GM23248 (cell line): ENCODE measurements at regions not wholly inside any gene's neighbourhood (a gene's known extent, or its start where the extent isn't known, plus 50 kb on each side); places are given as distances from the start of the nearest gene placed in this dataset.

Experiments used
- DNase-seq: peaks from one replicate; pipeline ENCODE4 v3.0.0-alpha.2; 2015
- H2AFZ ChIP-seq: fragments of 200-600 bp; sonication (generic); 2 replicates; pipeline ENCODE4 v1.6.1; 2016; ENCODE audit warnings: antibody characterized with exemption
- H3F3A ChIP-seq: fragments of 200-600 bp; sonication (generic); 2 replicates; pipeline ENCODE4 v1.6.1; 2016; ENCODE audit warnings: mild to moderate bottlenecking, antibody characterized with exemption, mixed run types; ENCODE audit not compliant: insufficient read depth
- H3K27ac ChIP-seq: fragments of 200-600 bp; sonication (generic); 2 replicates; pipeline ENCODE4 v1.5.1; 2016; ENCODE audit warnings: mild to moderate bottlenecking
- H3K27me3 ChIP-seq: fragments of 200-600 bp; sonication (generic); replicated peaks from 2 replicates; pipeline ENCODE4 v1.6.1; 2016; ENCODE audit warnings: mild to moderate bottlenecking; ENCODE audit not compliant: insufficient read depth
- H3K36me3 ChIP-seq: fragments of 200-600 bp; sonication (generic); 2 replicates; pipeline ENCODE4 v1.6.1; 2016; ENCODE audit warnings: low read depth, mild to moderate bottlenecking
- H3K4me1 ChIP-seq: fragments of 200-600 bp; sonication (generic); 2 replicates; pipeline ENCODE4 v1.6.1; 2016; ENCODE audit warnings: mild to moderate bottlenecking; ENCODE audit not compliant: insufficient read depth
- H3K4me2 ChIP-seq: fragments of 200-600 bp; sonication (generic); one replicate; pipeline ENCODE4 v1.6.1; 2016; ENCODE audit warnings: mild to moderate bottlenecking; ENCODE audit not compliant: unreplicated experiment
- H3K4me3 ChIP-seq: fragments of 200-600 bp; sonication (generic); 2 replicates; pipeline ENCODE4 v1.5.1; 2016; ENCODE audit warnings: mild to moderate bottlenecking
- H3K79me2 ChIP-seq: fragments of 200-600 bp; sonication (generic); 2 replicates; pipeline ENCODE4 v1.6.1; 2016; ENCODE audit warnings: mild to moderate bottlenecking; ENCODE audit not compliant: insufficient read depth
- H3K9ac ChIP-seq: fragments of 200-600 bp; sonication (generic); 2 replicates; pipeline ENCODE4 v1.6.1; 2016; ENCODE audit warnings: mild to moderate bottlenecking
- H3K9me2 ChIP-seq: fragments of 200-600 bp; sonication (generic); 2 replicates; pipeline ENCODE4 v1.6.1; 2016; ENCODE audit warnings: mixed run types, mild to moderate bottlenecking, moderate library complexity; ENCODE audit not compliant: insufficient read depth
- H3K9me3 ChIP-seq: fragments of 200-600 bp; sonication (generic); one replicate; pipeline ENCODE4 v1.6.1; 2017; ENCODE audit warnings: low read depth
- H4K20me1 ChIP-seq: fragments of 200-600 bp; sonication (generic); 2 replicates; pipeline ENCODE4 v1.6.0; 2016; ENCODE audit not compliant: insufficient read depth
- EZH2 ChIP-seq: fragments of 200-600 bp; sonication (generic); IDR thresholded peaks from 2 replicates; pipeline ENCODE4 v1.6.1; 2018; ENCODE audit warnings: antibody characterized with exemption, mild to moderate bottlenecking; ENCODE audit not compliant: insufficient read depth, poor library complexity, severe bottlenecking
- EZH2phosphoT487 ChIP-seq: fragments of 200-600 bp; sonication (generic); IDR thresholded peaks from 2 replicates; pipeline ENCODE4 v1.6.1; 2018; ENCODE audit warnings: antibody characterized with exemption, moderate library complexity, mild to moderate bottlenecking, low read depth; ENCODE audit not compliant: insufficient read depth
- WGBS, 2 experiments: methylation state at CpG; one replicate each; pipeline ENCODE4 v1.1.6; 2015 to 2017; ENCODE audit warnings: low lambda C conversion rate in 2 of 2, low coverage in 1 of 2; ENCODE audit errors: missing lambda C conversion rate in 2 of 2; 5-methylcytosine and 5-hydroxymethylcytosine counted together
- in situ Hi-C: fragments of 300-500 bp; cut with MboI; formaldehyde crosslinking; loops from 2 replicates; pipeline ENCODE4 v1.15.0; 2020

GRCh38 chr7:45242261-45242660 is 84.7 kb downstream of the RAMP3 start:
- Histone ChIP-seq H3K9me3 (no peaks in the 10 kb centered on the region), H3K4me2 (no peak overlapping the region), H3K9ac (no peak overlapping the region), H2AFZ (no peak overlapping the region), H3K79me2 (no peaks in the 10 kb centered on the region), H3K9me2 (no peaks in the 10 kb centered on the region), H3K4me3 (no peak overlapping the region), H3K4me1 (peaks cover 20% of the 10 kb centered on the region), H3K27ac (no peak overlapping the region), H3K27me3 (peaks cover 26% of the 10 kb centered on the region), H3K36me3 (no peaks in the 10 kb centered on the region), H4K20me1 (no peaks in the 10 kb centered on the region), H3F3A (peaks cover 6% of the 10 kb centered on the region)
- DNase-seq = no peak
- TF ChIP-seq EZH2 (no peak), EZH2phosphoT487 (no peak)
- 71 to 74% methylated on average over 4 of the region's 4 CpGs for WGBS, 2 experiments
- in situ Hi-C loops = no loop called here

DNA sequence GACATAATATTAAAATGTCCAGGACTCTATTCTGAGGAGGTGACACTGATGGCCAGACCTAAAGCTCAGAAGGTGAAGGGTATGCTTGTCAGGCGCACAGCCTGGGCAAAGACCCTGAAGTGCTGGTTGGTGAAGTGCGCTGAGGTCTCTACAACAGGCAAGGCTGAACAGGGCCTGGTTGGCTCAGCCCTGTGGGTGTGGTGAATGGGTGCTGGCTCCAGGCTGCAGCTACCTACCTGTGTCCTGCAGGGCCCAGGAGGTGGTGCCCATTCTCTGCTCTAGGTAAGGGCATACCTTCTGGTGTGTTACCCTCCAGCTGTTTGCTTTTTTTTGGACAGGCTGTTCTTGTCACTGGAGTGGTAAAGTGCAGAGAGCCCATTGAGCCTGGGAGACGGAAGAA is 85.1 kb downstream of the RAMP3 start:
- Histone ChIP-seq H4K20me1 (no peaks in the 10 kb centered on the region), H3K4me3 (no peak overlapping the region), H3K4me1 (peaks cover 20% of the 10 kb centered on the region), H3K27ac (no peak overlapping the region), H3K36me3 (no peaks in the 10 kb centered on the region), H3K9me3 (no peaks in the 10 kb centered on the region), H2AFZ (no peak overlapping the region), H3K27me3 (peaks cover 30% of the 10 kb centered on the region), H3K79me2 (no peaks in the 10 kb centered on the region), H3K4me2 (no peak overlapping the region), H3K9ac (no peak overlapping the region), H3F3A (peaks cover 6% of the 10 kb centered on the region), H3K9me2 (no peaks in the 10 kb centered on the region)
- 80 to 85% methylated on average over 3 of the region's 3 CpGs for whole genome bisulfite sequencing, 2 experiments
- no peak for DNase-seq
- in situ Hi-C loops = no loop called here
- TF ChIP-seq EZH2phosphoT487 (no peak), EZH2 (no peak)

DNA sequence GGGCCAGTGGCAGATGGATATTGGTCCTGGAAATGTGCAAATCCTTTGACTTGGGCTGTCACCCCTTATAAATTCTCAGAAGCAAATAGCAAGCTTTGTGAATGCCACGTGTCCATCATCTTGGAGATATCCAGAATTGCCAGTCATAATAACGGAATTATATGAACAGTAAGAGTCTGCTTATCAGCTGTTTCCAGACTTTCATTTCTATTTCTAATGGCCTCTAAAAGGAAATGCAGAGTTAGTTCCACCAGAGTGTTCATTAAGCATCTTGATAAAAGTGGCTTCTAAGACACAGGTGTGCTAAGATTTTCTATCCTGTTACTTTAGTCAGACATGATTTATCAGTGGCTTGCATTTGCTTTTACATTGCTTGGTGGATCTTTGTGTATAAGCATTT is 87.4 kb downstream of the RAMP3 start:
- Histone ChIP-seq H3F3A (peaks cover 2% of the 10 kb centered on the region; the same call in 1 of the 2 replicates), H4K20me1 (no peaks in the 10 kb centered on the region), H3K9me2 (no peaks in the 10 kb centered on the region), H3K9me3 (no peaks in the 10 kb centered on the region), H3K9ac (no peak overlapping the region), H3K4me1 (peaks cover 4% of the 10 kb centered on the region; the same call in 1 of the 2 replicates), H2AFZ (no peak overlapping the region), H3K27me3 (peaks cover 47% of the 10 kb centered on the region), H3K27ac (no peak overlapping the region), H3K4me2 (no peak overlapping the region), H3K4me3 (no peak overlapping the region), H3K79me2 (no peaks in the 10 kb centered on the region), H3K36me3 (no peaks in the 10 kb centered on the region)
- TF ChIP-seq EZH2 (no peak), EZH2phosphoT487 (no peak)
- in situ Hi-C loops = no loop called here
- 51 to 56% methylated on average over 2 of the region's 2 CpGs for WGBS, 2 experiments
- DNase-seq = no peak

- DNase-seq = no peak
- Histone ChIP-seq H3K79me2 (no peaks in the 10 kb centered on the region), H3K4me2 (no peak overlapping the region), H3K4me1 (no peaks in the 10 kb centered on the region), H3K9ac (no peak overlapping the region), H3K27ac (no peak overlapping the region), H2AFZ (no peak overlapping the region), H3K27me3 (peaks cover 52% of the 10 kb centered on the region), H3K9me3 (no peaks in the 10 kb centered on the region), H4K20me1 (no peaks in the 10 kb centered on the region), H3F3A (no peaks in the 10 kb centered on the region), H3K4me3 (no peak overlapping the region), H3K36me3 (no peaks in the 10 kb centered on the region), H3K9me2 (no peaks in the 10 kb centered on the region)
- in situ Hi-C loops = no loop called here
- WGBS, 2 experiments = 59 to 70% methylated on average over 3 of the region's 3 CpGs
- TF ChIP-seq EZH2phosphoT487 (no peak), EZH2 (no peak)
Observed at GRCh38 chr7:45246339-45246738, 88.7 kb downstream of the RAMP3 start.

DNA sequence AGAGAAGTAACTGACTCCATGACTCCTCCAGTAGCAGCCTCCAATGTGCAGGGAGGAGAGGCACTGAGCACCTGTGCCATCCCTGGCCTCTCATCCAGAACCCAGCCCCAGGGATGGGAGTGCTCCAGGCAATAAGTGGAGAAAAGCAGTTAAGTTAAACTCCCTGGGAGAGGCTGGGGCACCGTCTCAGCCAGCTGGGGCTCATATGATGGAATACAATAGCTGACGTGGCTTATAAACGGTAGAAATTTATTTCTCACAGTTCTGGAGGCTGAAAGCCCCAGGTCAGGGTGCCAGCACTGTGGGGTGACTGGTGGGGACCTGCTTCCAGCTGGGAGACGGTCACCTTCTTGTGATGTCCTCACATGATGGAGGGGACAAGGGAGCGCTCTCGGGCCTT is 94.7 kb downstream of the RAMP3 start:
- no peaks in the 10 kb centered on the region for H3K9me2 ChIP-seq
- no peaks in the 10 kb centered on the region for H4K20me1 ChIP-seq
- in situ Hi-C loops = loop anchor here (10.0 kb wide), 1 partner anchor 97 kb away; the partner anchor contains the start of gene RAMP3
- no peaks in the 10 kb centered on the region for H3K4me1 ChIP-seq
- no peaks in the 10 kb centered on the region for H3F3A ChIP-seq
- no peak overlapping the region for H3K4me2 ChIP-seq
- peaks cover 42% of the 10 kb centered on the region for H3K27me3 ChIP-seq
- no peak overlapping the region for H3K9ac ChIP-seq
- H2AFZ ChIP-seq = no peak overlapping the region
- DNase-seq = no peak
- H3K9me3 ChIP-seq = no peaks in the 10 kb centered on the region
- no peak for TF ChIP-seq EZH2
- no peak for TF ChIP-seq EZH2phosphoT487
- no peaks in the 10 kb centered on the region for H3K79me2 ChIP-seq
- H3K36me3 ChIP-seq = no peaks in the 10 kb centered on the region
- WGBS, 2 experiments = 41 to 46% methylated on average over 6 of the region's 6 CpGs
- H3K4me3 ChIP-seq = no peak overlapping the region
- no peak overlapping the region for H3K27ac ChIP-seq
